MM.1S (cell line): ENCODE measurements at regions not wholly inside any gene's neighbourhood (a gene's known extent, or its start where the extent isn't known, plus 50 kb on each side); places are given as distances from the start of the nearest gene placed in this dataset.

Experiments used
- DNase-seq: peaks from one replicate; pipeline ENCODE4 v3.0.0-alpha.2; 2015
- H2AFZ ChIP-seq: fragments of 300-600 bp; sonication (generic); 2 replicates; pipeline ENCODE4 v1.6.0; 2016; ENCODE audit warnings: antibody characterized with exemption, low read length
- H3F3A ChIP-seq: fragments of 300-600 bp; sonication (generic); 2 replicates; pipeline ENCODE4 v1.6.1; 2016; ENCODE audit warnings: mild to moderate bottlenecking, antibody characterized with exemption, low read length, moderate library complexity, mixed read lengths; ENCODE audit not compliant: insufficient read depth
- H3K27ac ChIP-seq: fragments of 300-600 bp; sonication (generic); 2 replicates; pipeline ENCODE4 v1.5.1; 2016; ENCODE audit warnings: mild to moderate bottlenecking, low read length
- H3K27me3 ChIP-seq: fragments of 300-600 bp; sonication (generic); replicated peaks from 2 replicates; pipeline ENCODE4 v1.6.0; 2016; ENCODE audit warnings: low read length; ENCODE audit not compliant: insufficient read depth
- H3K36me3 ChIP-seq: fragments of 300-600 bp; sonication (generic); replicated peaks from 2 replicates; pipeline ENCODE4 v1.6.1; 2016; ENCODE audit warnings: mild to moderate bottlenecking, low read length, mixed read lengths; ENCODE audit not compliant: insufficient read depth
- H3K4me1 ChIP-seq: fragments of 300-600 bp; sonication (generic); 2 replicates; pipeline ENCODE4 v1.6.1; 2016; ENCODE audit warnings: low read length, mixed read lengths
- H3K4me2 ChIP-seq: fragments of 300-600 bp; sonication (generic); 2 replicates; pipeline ENCODE4 v1.6.0; 2016; ENCODE audit warnings: low read depth, low read length
- H3K4me3 ChIP-seq: fragments of 300-600 bp; sonication (generic); 2 replicates; pipeline ENCODE4 v1.5.1; 2016; ENCODE audit warnings: low read length, mixed read lengths
- H3K79me2 ChIP-seq: fragments of 300-600 bp; sonication (generic); 2 replicates; pipeline ENCODE4 v1.6.1; 2016; ENCODE audit warnings: mixed run types, low read length, mixed read lengths
- H3K9ac ChIP-seq: fragments of 300-600 bp; sonication (generic); 2 replicates; pipeline ENCODE4 v1.6.1; 2016; ENCODE audit warnings: low read length, mixed read lengths
- H3K9me2 ChIP-seq: fragments of 300-600 bp; sonication (generic); replicated peaks from 2 replicates; pipeline ENCODE4 v1.6.1; 2016; ENCODE audit warnings: mild to moderate bottlenecking, low read length, mixed read lengths; ENCODE audit not compliant: insufficient read depth
- H3K9me3 ChIP-seq: fragments of 300-600 bp; sonication (generic); replicated peaks from 2 replicates; pipeline ENCODE4 v1.6.1; 2016; ENCODE audit warnings: mild to moderate bottlenecking, low read length, mixed read lengths; ENCODE audit not compliant: insufficient read depth
- H4K20me1 ChIP-seq: fragments of 300-600 bp; sonication (generic); 2 replicates; pipeline ENCODE4 v1.6.1; 2016; ENCODE audit warnings: mild to moderate bottlenecking, low read length, moderate library complexity, mixed read lengths; ENCODE audit not compliant: insufficient read depth
- CTCF ChIP-seq: fragments of 300-600 bp; sonication (generic); IDR thresholded peaks from 2 replicates; pipeline ENCODE4 v1.5.1; 2016; ENCODE audit warnings: antibody characterized with exemption, low read length, mixed read lengths
- EZH2 ChIP-seq: fragments of 300-600 bp; sonication (generic); optimal IDR thresholded peaks from 2 replicates; pipeline ENCODE3; 2017; ENCODE audit warnings: low read depth, mild to moderate bottlenecking, antibody characterized with exemption, low read length, mixed read lengths
- EZH2phosphoT487 ChIP-seq: fragments of 300-600 bp; sonication (generic); IDR thresholded peaks from 2 replicates; pipeline ENCODE4 v1.6.1; 2018; ENCODE audit warnings: antibody characterized with exemption, low read length

GRCh38 chr10:3836222-3836820 lies 51.3 kb upstream of the KLF6 start:
- no peaks in the 10 kb centered on the region for H3K79me2 ChIP-seq
- H3K27me3 ChIP-seq, result no peaks in the 10 kb centered on the region
- no peaks in the 10 kb centered on the region for H3K36me3 ChIP-seq
- no peak overlapping the region for H2AFZ ChIP-seq
- peaks cover 16% of the 10 kb centered on the region for H3K4me1 ChIP-seq
- DNase-seq, result no peak
- no peaks in the 10 kb centered on the region for H4K20me1 ChIP-seq
- no peak overlapping the region for H3K27ac ChIP-seq
- H3K9me3 ChIP-seq, result no peaks in the 10 kb centered on the region
- no peak overlapping the region for H3K9ac ChIP-seq
- no peak overlapping the region for H3K4me3 ChIP-seq
- peaks cover 8% of the 10 kb centered on the region for H3F3A ChIP-seq
- no peak overlapping the region for H3K4me2 ChIP-seq
- H3K9me2 ChIP-seq, result no peaks in the 10 kb centered on the region
- no peak for TF ChIP-seq EZH2
- no peak for TF ChIP-seq CTCF
- no peak for TF ChIP-seq EZH2phosphoT487

DNA sequence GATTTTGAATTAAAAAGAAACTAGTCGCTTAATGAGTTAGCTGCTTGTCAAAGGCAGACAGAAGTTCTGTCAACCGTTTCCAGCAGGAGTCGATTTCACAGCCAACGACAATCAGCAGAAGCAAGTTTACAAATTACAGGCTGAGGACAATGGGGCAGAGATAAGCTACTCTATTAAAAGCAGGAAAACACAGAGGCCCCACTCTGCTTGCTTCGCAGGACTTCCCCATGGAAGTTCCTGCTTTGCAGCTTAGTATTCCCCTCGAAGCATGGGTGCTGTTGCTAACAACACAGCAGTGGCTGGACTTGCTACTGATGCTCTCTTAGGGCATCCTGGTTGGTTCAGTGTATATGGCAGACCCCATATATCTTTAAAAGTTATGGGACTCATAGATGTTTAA lies 50.8 kb upstream of the KLF6 start:
- peaks cover 8% of the 10 kb centered on the region for H3F3A ChIP-seq
- no peak for DNase-seq
- no peaks in the 10 kb centered on the region for H3K79me2 ChIP-seq
- no peaks in the 10 kb centered on the region for H3K36me3 ChIP-seq
- H3K4me2 ChIP-seq, result no peak overlapping the region
- no peaks in the 10 kb centered on the region for H3K27me3 ChIP-seq
- no peaks in the 10 kb centered on the region for H3K9me3 ChIP-seq
- no peak overlapping the region for H2AFZ ChIP-seq
- H3K9me2 ChIP-seq, result no peaks in the 10 kb centered on the region
- peaks cover 16% of the 10 kb centered on the region for H3K4me1 ChIP-seq
- TF ChIP-seq CTCF (no peak), EZH2 (no peak), EZH2phosphoT487 (no peak)
- no peak overlapping the region for H3K4me3 ChIP-seq
- H3K9ac ChIP-seq, result no peak overlapping the region
- no peaks in the 10 kb centered on the region for H4K20me1 ChIP-seq
- H3K27ac ChIP-seq, result no peak overlapping the region

DNA sequence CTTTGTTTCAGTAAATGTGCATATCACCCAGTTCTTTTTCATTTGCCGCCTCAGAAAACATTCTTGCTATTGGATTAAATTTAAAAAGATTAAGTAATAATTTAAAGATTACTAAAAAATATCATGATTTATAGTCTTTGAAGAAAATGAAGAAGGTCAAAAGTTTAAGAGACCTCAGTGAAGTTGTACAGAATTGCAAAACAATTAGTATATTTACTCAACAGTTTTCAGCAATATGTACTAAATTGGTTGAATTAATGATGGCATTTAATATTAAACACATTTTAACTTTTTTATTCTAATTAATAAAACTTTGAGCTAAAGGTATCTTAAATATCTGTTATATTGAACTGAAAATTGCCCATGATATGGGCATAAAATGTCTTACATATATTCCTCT lies 49.9 kb upstream of the KLF6 start:
- Histone ChIP-seq H2AFZ (no peak overlapping the region), H3K36me3 (no peaks in the 10 kb centered on the region), H3K9me2 (no peaks in the 10 kb centered on the region), H3K79me2 (no peaks in the 10 kb centered on the region), H3K27me3 (no peaks in the 10 kb centered on the region), H4K20me1 (no peaks in the 10 kb centered on the region), H3K27ac (no peak overlapping the region), H3K9ac (no peak overlapping the region), H3K9me3 (no peaks in the 10 kb centered on the region), H3K4me3 (no peak overlapping the region), H3K4me1 (peaks cover 16% of the 10 kb centered on the region), H3F3A (peaks cover 8% of the 10 kb centered on the region), H3K4me2 (no peak overlapping the region)
- no peak for DNase-seq
- TF ChIP-seq CTCF, result no peak
- TF ChIP-seq EZH2, result no peak
- no peak for TF ChIP-seq EZH2phosphoT487
